NCI-H1092 treated with DMSO at 0.1 percent for 48 hours (cell line): ENCODE measurements at regions not wholly inside any gene's neighbourhood (a gene's known extent, or its start where the extent isn't known, plus 50 kb on each side); places are given as distances from the start of the nearest gene placed in this dataset.

ENCODE experiments used
- DNase-seq: peaks from one replicate; lab custom pipeline; 2025; lab: John Stamatoyannopoulos, UW

DNA sequence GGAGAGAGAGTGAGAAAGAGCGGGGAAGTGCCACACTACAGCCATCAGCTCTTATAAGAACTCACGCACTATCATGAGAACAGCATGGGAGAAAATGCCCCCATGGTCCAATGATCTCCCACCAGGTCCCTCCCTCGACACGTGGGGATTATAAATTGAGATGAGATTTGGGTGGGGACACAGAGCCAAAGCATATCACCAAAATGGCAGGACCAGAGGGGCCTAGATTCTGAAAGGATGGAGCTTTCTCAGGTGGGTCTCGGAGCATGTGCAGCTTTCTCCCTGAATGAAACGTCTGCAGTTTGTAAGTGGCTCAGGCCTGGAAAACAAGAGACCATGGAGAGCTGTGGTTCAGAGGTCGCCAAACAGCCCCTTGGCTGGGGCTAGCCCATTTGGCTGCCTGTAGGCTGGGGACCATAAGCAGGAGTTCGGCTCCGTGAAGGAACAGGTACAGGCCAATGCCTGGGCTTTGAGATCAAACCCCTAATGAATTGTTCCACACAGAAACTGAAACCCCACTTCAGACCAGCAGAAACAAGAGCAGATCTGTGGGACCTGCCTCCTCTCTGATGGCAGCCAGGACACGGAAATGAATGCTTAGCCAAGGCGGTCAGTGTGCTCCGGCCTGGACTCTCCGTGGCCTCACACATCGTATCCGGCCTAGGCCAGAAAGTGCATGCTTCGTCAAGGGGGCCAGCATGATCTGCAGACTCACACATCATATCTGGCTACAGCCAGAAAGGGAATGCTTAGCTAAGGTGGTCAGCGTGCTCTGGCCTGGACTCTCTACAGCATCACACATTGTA, 111.2 kb upstream of the TMEM18 start:
- DNase-seq = no peak

DNA sequence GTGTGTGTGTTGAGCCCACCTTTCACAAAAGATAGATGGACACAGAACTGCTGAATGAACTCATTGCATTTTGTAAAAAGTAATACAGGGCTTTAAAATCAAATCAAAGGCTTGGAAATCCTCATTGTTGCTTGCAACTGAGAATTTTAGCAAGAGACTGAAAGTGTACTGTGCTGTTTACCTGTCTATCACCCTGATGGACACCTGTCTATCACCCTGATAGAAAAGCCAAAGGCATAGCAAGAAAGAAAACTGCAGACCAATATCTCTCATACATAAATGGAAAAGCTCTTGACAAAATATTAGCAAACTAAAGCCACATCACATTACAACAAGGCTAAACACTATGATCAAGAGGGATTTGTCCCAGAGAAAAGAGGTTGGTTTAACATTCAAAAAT, 107.5 kb upstream of the TMEM18 start:
- DNase-seq = no peak

DNA sequence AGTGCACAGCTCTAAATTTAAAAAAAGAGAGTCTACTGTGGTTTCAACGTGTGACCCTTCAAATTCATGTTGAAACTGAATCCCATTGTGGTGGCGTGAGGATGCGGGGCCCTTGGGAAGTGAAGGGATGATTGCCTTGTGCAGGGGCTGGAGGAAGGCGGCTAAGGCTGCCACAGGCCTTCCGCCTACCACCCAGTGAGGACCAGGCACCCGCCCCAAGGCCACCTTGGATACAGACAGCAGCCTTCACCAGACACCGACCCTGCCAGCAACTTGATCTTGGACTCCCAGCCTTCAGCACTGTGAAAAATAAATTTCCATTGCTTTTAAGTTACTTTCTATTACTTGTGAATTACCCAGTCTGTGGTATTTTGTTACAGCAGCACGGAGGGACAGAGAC, 103.4 kb upstream of the TMEM18 start:
- no peak for DNase-seq

DNA sequence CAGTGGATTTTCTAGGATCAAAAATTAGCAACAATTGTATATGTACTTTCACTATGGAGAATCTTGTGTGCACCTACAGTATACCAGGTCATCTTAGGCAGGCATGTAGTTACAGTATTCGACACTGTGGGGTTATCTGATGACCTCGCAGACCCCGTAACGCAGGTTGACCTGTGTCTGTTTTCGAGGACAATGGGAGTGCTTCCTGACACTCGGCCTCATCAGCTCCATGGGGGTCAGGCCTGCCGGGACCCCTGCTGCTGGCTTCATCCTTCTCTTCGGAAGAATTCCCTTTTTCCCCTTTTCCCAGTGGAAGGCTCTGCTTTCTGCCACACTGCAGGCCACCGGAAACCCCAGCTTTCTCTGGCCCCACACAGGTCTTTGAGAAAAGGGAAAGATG, 102.8 kb upstream of the TMEM18 start:
- DNase-seq = no peak

DNA sequence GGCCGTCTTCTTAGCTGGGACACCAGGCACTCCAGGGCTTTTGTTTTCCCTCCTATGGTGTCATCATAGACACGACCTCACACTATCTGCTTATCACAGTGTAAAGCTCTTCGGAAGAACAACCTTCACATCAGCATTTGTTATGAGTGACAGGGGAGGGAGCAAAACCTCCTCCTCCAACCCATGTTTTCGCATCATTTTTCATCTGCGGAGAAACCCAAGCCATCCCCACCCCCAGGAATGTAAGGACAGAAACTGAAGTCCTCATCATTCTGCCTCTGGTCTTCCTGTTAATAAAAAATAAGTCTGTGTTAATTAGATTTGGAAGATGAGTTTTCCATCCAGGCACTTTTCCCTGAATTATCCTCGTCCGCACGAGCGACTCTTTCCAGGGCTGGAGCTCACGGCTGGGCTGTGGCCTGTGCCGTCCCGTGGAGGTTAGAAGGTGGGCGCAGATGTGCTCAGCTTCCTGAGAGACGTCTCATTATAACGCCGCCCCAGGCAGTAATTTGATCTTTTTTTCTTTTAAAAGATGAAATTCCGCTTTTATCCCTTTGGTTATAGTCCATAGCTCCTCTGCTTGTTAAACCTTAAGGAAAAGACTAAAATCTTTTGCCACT, 101.6 kb upstream of the TMEM18 start:
- DNase-seq = no peak

DNA sequence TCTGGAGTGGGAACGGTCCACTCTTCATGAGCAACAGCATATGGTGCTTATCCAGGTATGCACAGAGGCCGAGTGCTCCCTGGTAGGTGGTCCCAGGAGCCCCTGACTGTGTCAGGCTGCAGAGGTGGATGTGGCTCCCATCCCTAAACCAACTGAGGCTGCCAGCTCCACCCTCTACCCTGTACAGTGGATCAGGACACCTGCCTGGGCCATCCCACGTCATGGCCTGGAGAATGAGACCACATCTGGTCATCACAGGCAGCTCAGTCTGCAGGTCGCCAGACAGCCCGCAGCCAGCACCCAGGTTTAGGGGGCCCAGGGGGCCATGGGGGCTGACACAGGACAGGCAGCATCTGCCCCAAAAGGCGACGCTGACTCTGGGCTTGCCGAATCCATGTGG, 100.3 kb upstream of the TMEM18 start:
- DNase-seq = no peak

DNA sequence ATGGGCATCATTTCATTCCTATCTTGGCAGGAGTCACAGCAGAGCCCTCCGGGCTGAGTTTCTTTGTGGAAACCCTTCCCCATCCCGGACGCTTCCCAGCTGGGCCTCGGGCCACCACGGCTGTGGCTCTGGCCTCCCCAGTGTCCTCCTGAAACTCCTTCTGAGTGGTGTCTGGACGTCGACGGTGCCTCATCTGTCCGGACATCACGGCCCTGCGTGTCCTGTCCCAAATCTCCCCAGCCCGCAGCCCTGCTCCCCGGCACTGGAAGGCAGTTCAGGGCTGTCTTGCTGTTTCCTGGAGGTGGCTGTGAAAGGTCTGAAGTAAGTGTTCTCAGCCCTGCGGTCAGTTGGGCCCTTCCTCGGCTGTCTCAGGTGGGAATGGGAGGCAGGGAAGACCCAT, 99.8 kb upstream of the TMEM18 start:
- DNase-seq = no peak

DNA sequence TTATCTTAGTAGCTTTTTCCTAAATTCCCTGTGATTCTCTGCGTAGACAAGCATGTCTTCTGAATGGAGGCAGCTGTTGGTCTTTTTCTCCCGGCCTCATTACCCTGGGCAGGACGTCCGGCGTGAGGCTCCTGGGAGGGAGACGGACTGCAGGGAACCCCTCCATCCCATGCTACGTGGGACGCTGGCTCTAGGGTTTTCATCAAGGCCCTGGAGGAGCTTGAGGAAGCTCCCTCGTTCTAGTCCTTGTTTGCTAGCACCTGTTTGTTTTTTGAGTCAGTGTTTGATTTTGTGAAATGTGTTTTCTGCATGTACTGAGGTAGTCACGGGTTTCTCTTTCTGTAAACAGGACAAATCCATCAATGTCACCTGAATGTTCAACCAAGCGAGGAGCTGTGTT, 99.3 kb upstream of the TMEM18 start:
- no peak for DNase-seq

DNA sequence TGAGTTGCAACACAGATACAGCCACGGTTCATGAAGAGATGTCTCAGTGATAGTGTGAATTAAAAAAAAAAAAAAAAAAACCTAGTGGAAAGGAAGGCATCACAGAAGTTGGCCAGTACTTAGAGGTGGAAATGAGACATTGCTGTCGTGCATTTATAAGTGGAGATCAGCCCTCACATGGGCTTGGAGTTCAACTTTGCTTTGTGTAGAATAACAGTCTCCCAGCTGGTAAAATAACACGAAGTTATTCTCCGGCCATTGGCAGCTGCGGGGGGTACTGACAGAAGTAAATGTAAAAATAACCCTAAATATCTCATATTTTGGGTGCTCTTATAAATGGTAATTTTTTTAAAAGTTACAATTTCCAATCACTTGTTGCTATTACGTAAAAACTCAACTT, 98.8 kb upstream of the TMEM18 start:
- DNase-seq = no peak

DNA sequence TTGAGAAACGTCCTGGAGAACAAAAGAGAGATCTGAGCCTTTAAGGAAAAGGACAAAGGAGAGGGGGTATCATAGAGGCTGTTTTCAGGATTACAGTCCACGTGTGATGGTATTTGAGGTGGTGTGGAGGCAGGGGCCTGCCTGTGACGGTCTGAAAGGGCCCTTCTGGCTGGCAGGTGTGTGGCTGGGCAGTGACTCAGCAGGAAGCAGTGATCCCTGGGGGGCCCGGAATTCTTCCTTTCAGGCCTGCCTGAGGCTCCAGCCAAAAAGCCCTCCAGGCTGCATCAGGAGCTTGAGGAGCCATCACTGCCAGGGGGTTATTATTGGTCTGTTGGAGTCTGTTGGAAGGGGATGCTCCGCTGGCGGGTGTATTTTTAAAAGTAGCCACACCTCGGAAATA, 97.2 kb upstream of the TMEM18 start:
- no peak for DNase-seq

DNA sequence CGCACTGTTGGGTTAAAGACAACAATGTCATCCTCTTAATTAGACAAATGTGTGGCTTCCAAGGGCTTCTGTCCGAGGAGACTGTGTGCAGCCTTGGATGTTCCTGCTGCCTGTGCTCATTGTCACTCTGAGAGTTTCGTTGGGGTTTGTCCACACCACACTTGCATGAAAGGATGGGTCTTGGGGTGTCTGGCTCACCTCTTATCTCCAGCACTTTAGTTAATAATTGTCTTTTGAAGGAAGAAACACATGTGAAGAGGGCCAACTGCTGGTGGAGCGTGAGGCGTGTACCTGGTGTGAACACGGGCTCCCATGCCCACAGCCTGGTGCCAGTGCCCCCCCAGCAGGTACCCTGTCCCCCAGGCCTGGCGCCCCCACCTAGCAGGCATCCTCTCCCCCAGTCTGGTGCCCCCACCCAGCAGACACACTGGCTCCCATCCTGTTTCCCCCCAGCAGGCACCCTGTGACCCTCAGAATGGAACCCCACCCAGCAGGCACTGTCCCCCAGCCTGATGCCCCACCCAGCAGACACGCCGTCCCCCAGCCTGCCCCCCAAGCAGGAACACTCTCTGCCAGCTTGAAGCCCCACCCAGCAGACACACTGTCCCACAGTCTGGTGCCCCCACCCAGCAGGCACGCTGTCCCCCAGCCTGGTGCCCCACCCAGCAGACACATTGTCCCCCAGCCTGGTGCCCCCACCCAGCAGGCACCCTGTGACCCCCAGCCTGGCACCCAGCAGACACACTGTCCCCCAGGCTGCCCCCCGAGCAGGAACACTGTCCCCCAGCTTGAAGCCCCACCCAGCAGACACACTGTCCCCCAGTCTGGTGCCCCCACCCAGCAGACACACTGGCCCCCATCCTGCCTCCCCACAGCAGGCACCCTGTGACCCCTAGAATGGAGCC, 96.3 kb upstream of the TMEM18 start:
- DNase-seq = no peak

DNA sequence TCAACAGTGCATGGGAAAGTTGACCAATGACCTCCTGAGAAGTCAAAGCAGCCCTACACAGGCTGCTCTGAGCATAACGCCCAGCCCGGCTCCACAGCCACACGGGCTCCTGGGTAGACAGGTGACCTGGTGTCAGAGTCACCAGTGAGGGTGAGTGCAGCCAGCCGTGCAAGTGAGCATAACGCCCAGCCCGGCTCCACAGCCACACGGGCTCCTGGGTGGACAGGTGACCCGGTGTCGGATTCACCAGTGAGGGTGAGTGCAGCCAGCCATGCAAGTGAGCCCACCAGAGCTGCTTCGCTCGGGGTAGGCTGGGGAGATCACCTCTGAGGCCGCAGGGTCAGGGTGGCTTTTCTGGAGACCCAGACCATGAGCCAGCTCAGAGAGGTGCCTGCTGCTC, 94.3 kb upstream of the TMEM18 start:
- no peak for DNase-seq

DNA sequence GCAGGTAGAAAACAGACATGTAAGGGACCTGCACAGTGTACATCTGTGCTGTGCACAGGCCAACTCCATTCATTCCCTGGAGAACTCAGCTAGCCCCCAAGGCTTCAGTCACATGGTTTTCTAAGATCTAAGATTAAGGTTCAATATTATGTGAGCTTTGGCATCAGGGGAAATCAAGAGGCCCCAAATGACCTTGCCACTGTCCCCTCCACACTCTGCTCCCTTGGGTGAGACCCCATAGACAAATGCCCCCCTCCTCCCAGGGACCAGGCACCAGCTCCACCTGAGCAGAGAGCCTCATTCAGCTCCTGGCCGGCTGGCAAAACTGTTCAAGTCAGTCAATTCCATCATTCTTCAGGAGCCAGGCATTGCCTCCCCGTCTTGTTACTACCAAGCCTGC, 93.6 kb upstream of the TMEM18 start:
- DNase-seq = no peak

DNA sequence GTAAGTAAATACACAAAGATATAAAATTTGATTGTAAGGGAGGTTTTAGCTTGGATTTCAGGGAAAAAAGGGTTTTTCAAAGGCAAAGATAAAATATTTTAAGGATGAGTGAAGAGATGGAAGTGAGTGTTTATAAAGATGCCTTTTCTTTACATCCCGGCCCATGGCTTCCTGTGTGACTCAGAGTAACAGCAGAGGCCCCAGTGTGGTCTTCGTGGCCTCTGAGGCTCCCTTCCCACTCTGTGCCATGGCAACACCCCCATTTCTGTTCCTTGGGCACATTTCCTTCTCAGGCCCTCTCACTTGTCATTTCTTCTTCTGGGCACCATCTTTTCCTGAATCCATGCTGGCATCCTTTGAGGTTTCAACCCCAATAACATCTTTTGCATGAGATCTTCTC, 92.6 kb upstream of the TMEM18 start:
- no peak for DNase-seq

DNA sequence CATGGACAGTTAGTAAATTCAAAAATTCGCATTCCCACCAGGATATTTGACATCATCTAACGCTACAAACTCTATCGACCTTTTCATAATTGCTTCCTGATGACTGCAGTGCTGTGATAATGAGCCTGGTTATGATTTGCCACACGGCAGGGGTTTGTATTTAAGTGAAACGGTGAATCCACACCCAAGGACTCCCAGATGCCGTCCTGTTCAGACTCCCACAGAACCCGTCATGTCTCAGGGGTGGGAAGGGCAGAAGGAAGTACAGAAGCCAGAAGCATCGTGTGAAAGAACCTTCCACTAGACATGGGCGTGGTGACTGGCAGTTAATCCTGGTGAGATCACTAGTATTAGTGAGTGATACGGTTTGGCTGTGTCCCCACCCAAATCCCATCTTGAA, 91.2 kb upstream of the TMEM18 start:
- no peak for DNase-seq

DNA sequence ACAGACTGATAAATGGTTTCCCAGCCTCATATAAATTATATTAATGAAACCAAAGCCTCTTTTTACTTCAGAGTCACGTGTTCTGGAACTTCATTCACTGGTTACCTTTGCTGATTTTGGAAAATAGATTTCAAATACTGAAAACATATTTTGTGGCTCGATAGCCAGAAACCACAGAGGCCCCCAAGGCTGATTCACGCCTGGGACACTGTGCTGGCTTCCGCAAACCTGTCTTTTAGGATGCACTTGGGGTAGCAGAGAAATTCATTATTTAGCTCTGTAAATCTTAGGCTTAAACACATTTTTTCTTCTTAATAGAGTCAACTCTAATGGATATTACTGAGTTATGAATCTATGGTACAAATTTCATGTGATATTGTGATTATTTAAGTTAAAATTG, 90.7 kb upstream of the TMEM18 start:
- no peak for DNase-seq

DNA sequence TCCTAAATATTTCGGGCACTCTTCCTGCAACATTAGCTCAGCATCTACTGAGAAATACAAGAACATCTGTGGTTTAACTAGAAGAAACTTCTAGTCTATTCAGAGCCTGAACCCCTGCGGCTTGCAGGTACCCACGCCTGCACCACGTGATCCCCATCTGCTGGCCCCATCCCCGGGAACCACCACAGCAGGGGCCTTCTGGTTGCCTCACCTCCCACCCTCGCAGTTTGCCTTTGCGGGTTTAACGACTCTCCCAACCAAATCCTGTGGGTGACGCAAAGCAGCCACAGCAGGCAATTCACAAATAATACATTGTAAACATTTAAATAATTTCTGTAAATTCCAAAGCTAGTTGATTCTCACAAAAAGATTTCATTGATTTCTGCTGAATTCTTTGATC, 90.2 kb upstream of the TMEM18 start:
- DNase-seq = no peak

DNA sequence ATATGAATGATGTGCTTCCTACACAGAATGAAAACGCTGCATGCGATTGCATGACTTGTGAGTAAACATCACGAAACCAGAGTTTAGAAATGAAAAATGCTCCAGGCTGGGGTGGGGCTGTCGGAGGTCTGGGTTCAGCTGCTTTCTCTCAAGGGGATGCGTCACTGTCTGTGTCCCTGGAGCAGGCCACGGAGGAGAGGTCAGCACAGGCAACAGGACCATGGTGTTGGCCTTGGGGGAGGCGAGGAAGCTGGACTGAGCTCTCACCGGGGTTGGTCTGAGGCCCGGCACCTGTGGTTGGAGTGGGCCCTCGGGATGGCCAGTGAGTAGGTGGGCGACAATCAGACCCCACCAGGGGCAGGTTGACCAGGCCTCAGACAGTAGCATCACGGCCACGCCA, 89.0 kb upstream of the TMEM18 start:
- no peak for DNase-seq

DNA sequence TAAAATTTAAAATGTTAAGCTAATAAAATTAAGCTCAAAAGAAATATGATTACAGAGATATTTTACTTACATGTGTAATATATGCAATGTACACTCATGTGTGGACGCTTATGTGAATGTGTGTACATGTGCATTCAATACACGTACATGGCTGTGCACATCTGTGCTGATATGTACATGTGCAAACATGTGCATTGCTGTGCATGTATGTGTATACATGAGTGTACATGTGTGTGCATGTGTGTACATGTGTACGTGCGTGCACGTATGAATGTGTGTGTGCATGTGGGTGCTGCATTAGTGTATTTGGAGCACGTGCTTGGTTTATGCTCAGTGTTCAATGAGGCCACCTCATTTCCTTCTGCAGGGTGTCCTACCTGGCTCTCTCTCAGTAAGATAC, 88.2 kb upstream of the TMEM18 start:
- no peak for DNase-seq

DNA sequence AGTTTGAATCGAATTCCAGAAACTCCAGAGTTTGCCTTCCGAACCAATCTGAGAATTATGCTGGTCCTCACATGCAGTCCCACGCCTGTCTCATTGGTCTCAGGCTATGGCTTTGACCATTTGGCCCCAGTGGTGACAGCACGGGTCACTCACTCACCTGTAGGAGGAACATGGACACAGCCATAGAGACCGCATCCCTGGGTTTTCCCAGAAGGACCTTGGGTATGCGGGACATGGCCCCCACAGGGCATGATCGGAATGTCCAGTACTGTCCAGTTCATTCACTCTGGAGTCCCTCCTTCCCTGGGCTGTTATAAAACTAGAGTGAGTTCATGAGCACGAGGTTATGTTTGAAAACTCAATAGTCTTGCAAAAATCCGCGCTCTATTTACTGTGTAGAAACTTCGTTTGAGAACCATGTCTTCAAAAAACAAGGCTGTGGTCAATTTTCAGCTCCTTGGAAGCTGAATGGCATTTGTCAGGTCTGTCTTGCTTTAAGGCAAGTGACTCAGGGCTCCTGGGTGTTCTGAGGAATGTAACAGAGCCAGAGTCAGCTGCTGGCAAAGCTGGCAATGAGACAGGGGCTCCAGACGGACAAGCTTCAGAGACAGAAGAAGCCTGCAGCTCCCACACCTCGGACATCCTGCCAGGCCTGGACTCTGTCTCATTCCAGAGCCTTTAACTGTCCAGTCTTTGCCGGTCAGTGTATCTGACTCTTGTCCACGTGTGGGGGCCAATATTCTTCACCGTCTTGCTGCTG, 86.7 kb upstream of the TMEM18 start:
- DNase-seq = no peak

DNA sequence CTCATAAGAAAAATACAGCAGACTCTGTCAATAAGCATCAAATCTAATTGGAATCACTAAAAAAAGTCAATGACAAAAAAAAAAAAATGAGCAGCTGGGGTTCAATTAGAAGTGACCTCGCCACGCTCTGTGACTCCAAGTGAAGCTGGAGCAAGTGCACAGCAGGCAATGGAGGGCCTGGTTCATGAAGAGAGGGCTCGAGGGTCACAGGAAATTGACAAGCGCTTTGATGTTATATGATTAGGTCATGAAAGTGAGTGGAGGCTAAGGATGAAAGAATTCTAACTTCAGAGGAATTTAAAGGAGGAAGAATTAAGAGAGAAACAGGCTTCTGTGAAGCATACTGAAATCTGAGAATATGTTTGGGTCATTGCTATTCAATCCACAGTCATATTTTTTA, 85.4 kb upstream of the TMEM18 start:
- DNase-seq = no peak

DNA sequence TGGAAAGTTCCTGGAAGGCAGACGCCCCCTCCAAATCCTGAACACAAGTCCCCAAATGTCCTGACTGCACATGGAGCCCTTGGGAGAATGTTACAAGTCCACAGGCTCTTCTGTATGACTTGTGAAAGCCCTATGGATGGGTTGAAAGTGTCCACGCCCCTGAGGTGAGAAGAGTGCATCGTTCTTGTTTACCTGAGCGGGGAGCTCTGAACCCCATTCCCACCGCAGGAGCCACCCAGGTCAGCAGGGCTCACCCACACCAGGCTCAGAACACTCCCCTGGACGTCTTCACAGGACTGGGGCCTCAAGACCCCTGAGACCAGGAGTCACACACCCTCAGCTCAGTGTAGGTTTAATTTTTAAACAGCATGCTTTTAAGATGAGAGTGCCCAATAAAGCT, 84.2 kb upstream of the TMEM18 start:
- DNase-seq = no peak
